ENCODE measurements at regions not wholly inside any gene's neighbourhood (a gene's known extent, or its start where the extent isn't known, plus 50 kb on each side); places are given as distances from the start of the nearest gene placed in this dataset.
"Not testable (repeated sequence)": the region's sequence is repeated elsewhere in the genome, so short reads cannot be mapped to it uniquely, and the experiment has no call there.

- not testable (repeated sequence) for DNase-seq
These were observed 281.1 kb downstream of the PTH2R start for GRCh38 chr2:208687720-208688119.

- no peak for DNase-seq
These were observed 291.5 kb downstream of the PTH2R start for GRCh38 chr2:208698114-208698513.

- no peak for DNase-seq
These were observed 301.9 kb downstream of the PTH2R start for GRCh38 chr2:208708486-208708885.

- DNase-seq, result no peak
These were observed 305.0 kb downstream of the PTH2R start for GRCh38 chr2:208711598-208711997.

GRCh38 chr2:208713066-208713745 lies 306.6 kb downstream of the PTH2R start:
- DNase-seq, result no peak

GRCh38 chr2:208718828-208719227 lies 312.2 kb downstream of the PTH2R start:
- no peak for DNase-seq

- no peak for DNase-seq
These were observed 316.1 kb downstream of the PTH2R start for GRCh38 chr2:208722731-208723130.

GRCh38 chr2:208725280-208725679 lies 318.7 kb downstream of the PTH2R start:
- DNase-seq, result no peak

GRCh38 chr2:208726242-208726641 lies 319.6 kb downstream of the PTH2R start:
- no peak for DNase-seq

- DNase-seq, result not testable (repeated sequence)
These were observed 345.2 kb downstream of the PTH2R start for GRCh38 chr2:208751663-208752415.

- no peak for DNase-seq
These were observed 350.8 kb downstream of the PTH2R start for GRCh38 chr2:208757364-208757763.

GRCh38 chr2:208773074-208773473 lies 366.5 kb downstream of the PTH2R start:
- DNase-seq, result not testable (repeated sequence)

- DNase-seq, result no peak
These were observed 374.6 kb downstream of the PTH2R start for GRCh38 chr2:208781166-208781565.

- DNase-seq, result no peak
These were observed 375.5 kb downstream of the PTH2R start for GRCh38 chr2:208782097-208782496.

GRCh38 chr2:208783184-208783583 lies 376.6 kb downstream of the PTH2R start:
- DNase-seq, result no peak

- DNase-seq, result not testable (repeated sequence)
These were observed 378.2 kb downstream of the PTH2R start for GRCh38 chr2:208784774-208785173.

- DNase-seq, result no peak
These were observed 384.7 kb downstream of the PTH2R start for GRCh38 chr2:208791257-208791656.

- no peak for DNase-seq
These were observed 386.2 kb downstream of the PTH2R start for GRCh38 chr2:208792766-208793165.

- no peak for DNase-seq
These were observed 386.8 kb downstream of the PTH2R start for GRCh38 chr2:208793434-208793833.

- DNase-seq, result no peak
These were observed 387.8 kb downstream of the PTH2R start for GRCh38 chr2:208794288-208794975.

- DNase-seq, result no peak
These were observed 392.1 kb downstream of the PTH2R start for GRCh38 chr2:208798698-208799097.

- DNase-seq, result no peak
These were observed 392.8 kb downstream of the PTH2R start for GRCh38 chr2:208799397-208799796.

- DNase-seq, result not testable (repeated sequence)
These were observed 394.3 kb downstream of the PTH2R start for GRCh38 chr2:208800887-208801286.

- DNase-seq, result no peak
These were observed 401.2 kb downstream of the PTH2R start for GRCh38 chr2:208807756-208808155.

All from CD4-positive, alpha-beta T cell treated with Interleukin-4 for 4 hours (primary cell).